Transverse colon (tissue), 3 donors: ENCODE measurements at regions not wholly inside any gene's neighbourhood (a gene's known extent, or its start where the extent isn't known, plus 50 kb on each side); places are given as distances from the start of the nearest gene placed in this dataset.

Experiments
- CTCF ChIP-seq, 5 experiments: fragments of 200-600 bp in 3 of 5; fragments of 450-650 bp in 2 of 5; sonication (generic) in 3 of 5; IDR thresholded peaks; 1 replicate in 2 of 5; 2 replicates in 3 of 5; pipeline ENCODE4 v1.5.1; 2016 to 2017; ENCODE audit warnings: antibody characterized with exemption in 5 of 5, inconsistent platforms in 3 of 5, mild to moderate bottlenecking in 2 of 5, moderate library complexity in 1 of 5
- EP300 ChIP-seq: sonication (generic); formaldehyde crosslinking; IDR thresholded peaks from one replicate; pipeline ENCODE4 v1.6.1; 2017; ENCODE audit warnings: antibody characterized with exemption, low read depth

DNA sequence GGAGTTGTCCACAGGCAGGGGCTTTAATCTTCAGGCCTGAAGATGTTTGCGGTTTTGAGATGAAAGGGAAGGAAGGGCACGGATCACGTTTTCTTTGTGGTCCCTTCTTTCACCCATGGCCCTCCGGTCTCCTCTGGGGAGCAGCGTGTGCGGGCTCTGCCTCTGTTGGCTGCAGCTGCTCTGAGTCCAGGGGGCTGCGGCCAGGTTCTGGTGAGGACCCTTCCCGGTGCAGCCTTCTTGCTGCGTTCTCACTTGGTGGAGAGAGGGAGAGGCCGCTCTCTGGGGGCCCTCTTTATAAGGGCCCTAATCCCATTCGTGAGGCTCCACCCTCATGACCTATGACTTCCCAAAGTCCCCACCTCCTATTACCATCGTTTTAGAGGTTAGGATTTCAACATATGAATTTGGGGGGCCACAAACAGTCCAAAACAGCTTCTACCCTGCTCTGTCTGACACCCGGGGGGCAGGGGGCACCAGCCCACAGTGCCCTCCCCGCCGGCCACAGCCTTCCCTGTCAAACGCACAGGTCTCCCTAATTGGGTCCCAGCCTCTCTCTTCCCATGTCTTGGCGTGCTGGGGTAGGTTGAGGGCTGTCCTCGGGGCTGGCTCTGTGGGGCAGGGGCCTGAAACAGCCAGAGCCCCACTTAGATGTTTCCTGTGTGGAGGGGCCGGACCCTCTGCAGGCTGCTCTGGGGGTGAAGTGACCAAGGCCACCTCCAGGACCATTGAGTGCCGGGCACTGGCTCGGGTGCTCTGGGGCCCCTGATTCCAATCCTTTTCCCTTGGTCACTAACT, 100.1 kb upstream of the C1orf174 start:
- TF ChIP-seq CTCF (IDR thresholded peaks at IDR 0.05) (no peak), EP300 (no peak)
